Vagina (tissue), 2 donors: ENCODE measurements at regions not wholly inside any gene's neighbourhood (a gene's known extent, or its start where the extent isn't known, plus 50 kb on each side); places are given as distances from the start of the nearest gene placed in this dataset.

Experiments used
- DNase-seq, 2 donors: peaks; one replicate each; pipeline ENCODE4 v3.0.0-alpha.2; 2017; ENCODE audit errors: extremely low spot score in 2 of 2
- H3K27ac ChIP-seq: fragments of 200-600 bp; sonication (generic); one replicate; pipeline ENCODE4 v1.5.1; 2019
- H3K27me3 ChIP-seq: fragments of 200-600 bp; sonication (generic); one replicate; pipeline ENCODE4 v1.5.1; 2019
- H3K36me3 ChIP-seq, 2 donors: fragments of 200-600 bp; sonication (generic); one replicate each; pipeline ENCODE4 v1.5.1; 2017 to 2019
- H3K4me1 ChIP-seq: fragments of 200-600 bp; sonication (generic); one replicate; pipeline ENCODE4 v1.5.1; 2019
- H3K4me3 ChIP-seq, 2 donors: fragments of 200-600 bp; sonication (generic); 1 replicate in 1 of 2; 2 replicates in 1 of 2; pipeline ENCODE4 v1.5.1; 2016 to 2019
- H3K9me3 ChIP-seq: fragments of 200-600 bp; sonication (generic); one replicate; pipeline ENCODE4 v1.5.1; 2019
- CTCF ChIP-seq, 3 experiments: fragments of 450-650 bp in 2 of 3; fragments of 200-600 bp in 1 of 3; sonication (generic) in 1 of 3; IDR thresholded peaks; one replicate each; pipeline ENCODE4 v1.5.1; 2017 to 2019; ENCODE audit warnings: antibody characterized with exemption in 3 of 3, mild to moderate bottlenecking in 2 of 3, moderate library complexity in 2 of 3
- POLR2A ChIP-seq, 2 donors: fragments of 450-650 bp; IDR thresholded peaks; one replicate each; pipeline ENCODE4 v1.6.1; 2017; ENCODE audit warnings: antibody characterized with exemption in 2 of 2, mild to moderate bottlenecking in 2 of 2, moderate library complexity in 2 of 2
- POLR2AphosphoS5 ChIP-seq, 2 donors: sonication (generic); formaldehyde crosslinking; IDR thresholded peaks; one replicate each; pipeline ENCODE4 v1.9.0; 2017; ENCODE audit warnings: antibody characterized with exemption in 2 of 2, mild to moderate bottlenecking in 2 of 2, low read depth in 1 of 2; ENCODE audit not compliant: insufficient read depth in 1 of 2
- intact Hi-C: fragments of 100-400 bp; cut with DNase I; formaldehyde crosslinking; loops from one replicate; pipeline ENCODE4 v1.15.1; 2023

- H3K27ac ChIP-seq, result no peak overlapping the region
- intact Hi-C loops, result no loop called here
These were observed 120.9 kb upstream of the SFSWAP start for GRCh38 chr12:131589966-131590365.

GRCh38 chr12:131591136-131591535 is 119.8 kb upstream of the SFSWAP start:
- no peak for DNase-seq

More at GRCh38 chr12:131589966-131590365, 120.9 kb upstream of the SFSWAP start:
- Histone ChIP-seq H3K36me3 (no peaks in the 10 kb centered on the region), H3K27me3 (no peaks in the 10 kb centered on the region), H3K9me3 (no peaks in the 10 kb centered on the region), H3K4me3 (no peak overlapping the region), H3K4me1 (no peaks in the 10 kb centered on the region)
- TF ChIP-seq CTCF (IDR thresholded peaks at IDR 0.05), result no peak
- no peak for TF ChIP-seq POLR2AphosphoS5 (IDR thresholded peaks at IDR 0.05; ENCODE audit: insufficient read depth in 1 of 2, low read depth in 1 of 2)
- TF ChIP-seq POLR2A (IDR thresholded peaks at IDR 0.05), result no peak
- DNase-seq, result no peak

GRCh38 chr12:131591714-131592709 is 118.9 kb upstream of the SFSWAP start:
- H3K4me1 ChIP-seq, result no peaks in the 10 kb centered on the region
- no peaks in the 10 kb centered on the region for H3K9me3 ChIP-seq
- H3K4me3 ChIP-seq, result no peak overlapping the region
- DNase-seq, result no peak
- intact Hi-C loops, result no loop called here
- TF ChIP-seq POLR2A (IDR thresholded peaks at IDR 0.05) (no peak), POLR2AphosphoS5 (IDR thresholded peaks at IDR 0.05; ENCODE audit: insufficient read depth in 1 of 2, low read depth in 1 of 2) (no peak), CTCF (IDR thresholded peaks at IDR 0.05) (no peak)
- no peak overlapping the region for H3K27ac ChIP-seq
- H3K36me3 ChIP-seq, result no peaks in the 10 kb centered on the region
- H3K27me3 ChIP-seq, result no peaks in the 10 kb centered on the region

More at GRCh38 chr12:131591136-131591535, 119.8 kb upstream of the SFSWAP start:
- Histone ChIP-seq H3K4me3 (no peak overlapping the region), H3K9me3 (no peaks in the 10 kb centered on the region), H3K27me3 (no peaks in the 10 kb centered on the region), H3K4me1 (no peaks in the 10 kb centered on the region), H3K27ac (no peak overlapping the region), H3K36me3 (no peaks in the 10 kb centered on the region)
- TF ChIP-seq POLR2A (IDR thresholded peaks at IDR 0.05) (no peak), CTCF (IDR thresholded peaks at IDR 0.05) (no peak)
- intact Hi-C loops, result no loop called here

GRCh38 chr12:131592972-131593371 is 117.9 kb upstream of the SFSWAP start:
- no peaks in the 10 kb centered on the region for H3K9me3 ChIP-seq
- H3K27me3 ChIP-seq, result no peaks in the 10 kb centered on the region
- TF ChIP-seq CTCF (IDR thresholded peaks at IDR 0.05) (no peak), POLR2AphosphoS5 (IDR thresholded peaks at IDR 0.05; ENCODE audit: insufficient read depth in 1 of 2, low read depth in 1 of 2) (no peak), POLR2A (IDR thresholded peaks at IDR 0.05) (no peak)
- no peak overlapping the region for H3K4me3 ChIP-seq
- intact Hi-C loops, result no loop called here
- H3K4me1 ChIP-seq, result no peaks in the 10 kb centered on the region
- DNase-seq, result no peak
- no peaks in the 10 kb centered on the region for H3K36me3 ChIP-seq
- no peak overlapping the region for H3K27ac ChIP-seq

GRCh38 chr12:131593406-131593805 is 117.5 kb upstream of the SFSWAP start:
- H3K36me3 ChIP-seq, result no peaks in the 10 kb centered on the region
- H3K9me3 ChIP-seq, result no peaks in the 10 kb centered on the region
- intact Hi-C loops, result no loop called here
- no peak overlapping the region for H3K4me3 ChIP-seq
- no peaks in the 10 kb centered on the region for H3K4me1 ChIP-seq
- DNase-seq, result no peak
- no peak overlapping the region for H3K27ac ChIP-seq
- no peak for TF ChIP-seq POLR2AphosphoS5 (IDR thresholded peaks at IDR 0.05; ENCODE audit: insufficient read depth in 1 of 2, low read depth in 1 of 2)
- H3K27me3 ChIP-seq, result no peaks in the 10 kb centered on the region
